NCI-H2107 treated with DMSO at 0.1 percent for 48 hours (cell line): ENCODE measurements at regions not wholly inside any gene's neighbourhood (a gene's known extent, or its start where the extent isn't known, plus 50 kb on each side); places are given as distances from the start of the nearest gene placed in this dataset.

Experiments used
- DNase-seq: peaks from one replicate; lab custom pipeline; 2025; ENCODE audit not compliant: unreplicated experiment; lab: John Stamatoyannopoulos, UW

DNA sequence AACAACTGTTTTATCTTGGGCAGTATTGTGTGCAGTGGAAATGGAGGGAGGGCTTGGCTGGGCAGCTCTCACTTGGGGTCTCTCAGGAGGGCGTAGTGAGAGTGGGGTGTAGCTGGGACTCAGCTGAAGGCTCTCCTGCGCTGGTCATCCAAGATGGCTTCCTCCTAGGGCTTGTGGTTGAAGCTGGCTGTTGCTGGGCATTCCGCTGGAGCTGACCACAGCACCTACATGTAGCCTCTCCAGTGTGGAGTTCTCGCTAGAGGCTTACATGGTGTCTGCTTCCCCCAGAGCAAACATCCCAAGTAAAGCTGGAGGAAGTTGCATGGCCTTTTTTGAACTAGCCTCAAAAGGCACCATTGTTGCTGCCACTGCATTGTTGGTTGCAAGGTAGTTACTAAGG is 344.1 kb upstream of the MARCKS start:
- no peak for DNase-seq

DNA sequence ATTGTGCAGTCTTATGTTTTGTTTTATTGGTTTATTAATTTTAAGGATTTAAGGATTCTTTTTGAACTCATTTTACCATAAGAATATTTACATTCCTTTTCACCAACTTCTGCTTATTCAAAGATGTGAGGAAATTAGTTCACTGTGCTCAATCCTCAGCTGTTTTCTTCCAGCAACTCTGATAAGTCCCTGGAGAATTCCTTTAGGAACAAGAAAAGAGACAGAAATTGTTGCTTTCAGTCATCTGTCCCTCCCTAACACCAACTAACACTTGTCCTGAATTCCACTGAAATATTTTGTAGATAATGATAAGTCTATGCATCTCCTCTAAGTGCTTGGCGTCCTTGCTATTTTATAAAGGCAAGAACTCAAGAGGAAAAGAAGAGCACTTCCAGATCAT is 334.8 kb upstream of the MARCKS start:
- no peak for DNase-seq

DNA sequence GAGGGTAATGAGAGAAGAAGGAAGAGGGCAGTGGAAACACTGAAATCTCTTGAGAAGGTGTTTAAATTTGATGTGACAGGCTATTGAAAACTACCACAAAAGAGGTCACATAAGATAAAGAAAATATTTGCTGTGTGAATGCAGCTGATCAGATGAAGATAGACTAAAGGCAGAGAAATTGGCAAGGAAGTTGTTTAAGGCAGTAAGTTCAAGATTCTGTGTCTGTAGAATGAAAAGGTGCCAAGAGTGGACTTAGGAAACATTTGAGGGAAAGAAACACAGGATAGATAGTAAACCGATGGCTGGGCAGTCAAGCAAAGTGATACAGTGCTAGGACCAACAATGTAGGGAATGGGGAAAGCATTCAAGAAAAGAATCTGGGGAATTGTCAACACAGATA is 332.3 kb upstream of the MARCKS start:
- no peak for DNase-seq

DNA sequence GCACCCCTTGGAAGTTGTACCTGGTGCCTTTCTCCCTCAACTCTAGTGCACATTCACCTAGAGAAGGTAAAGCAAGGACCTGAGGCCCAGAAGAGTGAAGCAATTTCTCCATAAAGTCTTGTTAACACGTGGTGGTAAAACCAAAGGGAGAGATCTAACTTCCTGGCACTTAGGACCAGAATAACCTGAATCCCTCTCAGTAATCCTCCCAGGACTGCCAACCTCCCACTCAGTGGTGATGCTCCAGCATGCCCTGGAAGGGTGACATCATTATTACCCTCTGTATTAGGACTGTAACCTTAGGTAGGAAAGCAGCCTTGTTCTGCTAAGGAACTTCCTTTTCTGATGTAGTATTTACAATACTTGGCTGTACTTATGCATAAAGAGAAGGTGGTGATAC is 330.6 kb upstream of the MARCKS start:
- DNase-seq: no peak

DNA sequence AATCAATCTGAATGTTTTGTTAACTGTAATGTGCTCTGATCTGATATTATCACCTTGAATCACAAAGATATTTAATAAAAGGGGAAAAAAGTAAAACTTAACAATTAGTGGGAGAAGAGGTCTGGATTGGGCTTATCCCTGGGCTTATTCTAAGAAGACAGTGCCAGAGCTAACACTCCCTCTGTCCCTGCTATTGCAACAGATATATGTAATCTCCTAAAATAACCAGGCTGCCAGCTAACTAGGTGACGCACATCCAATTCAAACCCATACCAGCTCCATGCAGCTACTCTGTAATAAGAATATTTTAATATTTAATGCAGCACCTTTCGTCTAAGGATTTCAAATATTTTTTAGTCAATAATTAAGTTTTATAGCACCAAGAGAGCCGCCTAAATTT is 330.1 kb upstream of the MARCKS start:
- DNase-seq: no peak

DNA sequence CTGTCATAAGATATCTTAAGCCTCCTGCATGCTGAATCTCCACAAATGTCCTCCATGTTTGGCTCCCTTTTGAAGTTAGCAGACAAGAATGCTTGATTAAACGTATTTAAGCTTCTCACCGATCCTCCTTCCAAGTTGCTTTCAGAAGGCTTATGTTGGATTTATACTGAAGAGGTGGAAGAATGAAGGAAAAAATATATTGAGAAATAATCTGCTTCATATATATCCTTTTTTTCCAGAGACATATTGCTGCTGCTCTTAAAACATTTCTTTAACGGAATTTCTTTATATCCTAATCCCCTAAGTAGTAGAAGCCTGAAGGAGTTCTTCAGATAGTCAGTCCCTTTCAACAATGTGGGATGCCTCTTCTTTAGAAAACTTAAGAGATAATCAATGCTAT is 329.0 kb upstream of the MARCKS start:
- no peak for DNase-seq

DNA sequence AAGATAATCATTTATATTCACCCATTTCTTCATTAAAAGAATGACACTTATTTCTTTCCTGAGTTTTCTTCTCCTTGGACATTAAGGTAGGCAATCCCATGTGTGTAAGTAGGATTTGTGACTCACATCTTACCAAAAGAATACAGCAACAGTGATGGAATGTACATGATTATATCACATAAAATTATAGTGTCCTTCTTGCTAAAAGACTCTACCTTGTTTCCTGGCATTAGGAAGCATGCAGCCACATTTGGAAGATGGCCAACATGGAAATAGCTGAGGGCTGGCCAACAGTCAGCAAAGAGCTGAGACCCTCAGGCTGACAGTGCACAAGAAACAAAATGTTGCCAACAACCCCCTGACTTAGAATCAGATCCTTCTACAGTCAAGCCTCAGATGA is 327.9 kb upstream of the MARCKS start:
- DNase-seq: no peak

DNA sequence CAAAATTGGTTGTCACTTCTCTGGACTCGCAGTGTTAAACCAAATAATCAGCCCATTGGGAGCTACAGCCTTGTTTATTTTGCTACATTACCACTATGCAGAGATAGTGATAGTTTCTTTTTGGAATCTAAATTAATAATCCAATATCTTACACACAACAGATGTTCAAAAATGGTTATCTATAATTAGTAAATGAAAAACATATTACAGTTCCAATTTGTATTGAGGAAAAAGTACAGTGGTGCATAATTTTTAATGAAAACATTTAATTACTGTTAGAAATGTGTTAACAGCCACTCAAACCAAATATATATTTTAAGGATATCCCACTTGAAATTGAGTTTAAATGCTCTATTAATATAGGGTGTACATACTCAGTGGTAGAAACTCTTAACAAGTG is 327.3 kb upstream of the MARCKS start:
- no peak for DNase-seq

DNA sequence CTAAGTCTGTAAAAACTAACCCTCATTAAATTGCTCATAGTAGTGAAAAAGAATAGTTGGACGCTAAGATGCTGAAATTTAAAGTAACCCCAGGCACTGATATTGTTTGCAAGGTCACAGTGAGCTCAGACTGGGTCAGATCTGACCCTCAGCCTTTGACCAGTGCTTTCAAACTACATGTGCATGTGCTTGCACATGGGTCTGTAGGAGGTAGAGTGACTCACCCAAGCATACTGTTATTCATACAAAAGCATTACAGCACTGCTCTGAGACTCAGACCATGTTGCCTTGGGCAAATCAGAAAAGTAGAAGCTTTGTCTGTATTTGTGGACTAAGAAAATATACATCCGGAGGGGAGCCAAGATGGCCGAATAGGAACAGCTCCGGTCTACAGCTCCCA is 326.4 kb upstream of the MARCKS start:
- no peak for DNase-seq

DNA sequence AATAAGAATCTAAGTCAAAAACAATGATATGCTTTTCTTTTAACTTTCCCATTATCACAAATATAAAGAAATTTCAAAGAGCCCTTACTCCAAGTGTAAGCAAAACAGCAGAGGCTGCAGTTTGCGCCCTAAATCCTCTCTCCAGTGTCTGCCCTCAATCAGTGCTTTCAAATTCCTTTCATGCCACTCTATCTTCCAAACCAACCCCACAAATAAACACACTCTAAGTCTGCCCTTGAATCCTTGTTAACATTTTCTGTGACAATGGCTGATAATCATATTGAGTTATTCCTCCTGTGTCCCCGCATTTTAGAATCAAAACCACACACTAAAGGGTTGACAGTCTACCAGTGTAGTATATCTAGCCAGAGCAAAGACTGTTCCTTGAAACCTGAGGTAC is 317.9 kb upstream of the MARCKS start:
- no peak for DNase-seq

DNA sequence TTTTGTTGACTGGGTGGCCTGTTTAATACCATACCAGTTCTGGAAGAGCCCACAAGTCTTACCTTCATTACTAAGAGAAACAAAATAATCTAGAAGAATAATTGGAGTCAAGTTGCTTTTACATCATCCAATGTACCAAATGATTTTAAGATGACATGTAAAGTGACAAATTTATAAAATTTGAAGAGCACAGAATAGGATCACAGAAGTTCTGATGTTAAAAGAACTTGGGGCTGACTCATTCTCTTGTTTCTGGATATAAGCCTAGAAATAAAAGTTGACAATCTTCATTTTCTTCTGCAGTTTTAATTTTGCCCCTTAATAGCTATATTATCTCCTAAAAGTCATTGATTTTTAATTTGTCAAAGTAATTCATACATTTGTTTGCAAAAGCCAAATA is 317.5 kb upstream of the MARCKS start:
- no peak for DNase-seq

DNA sequence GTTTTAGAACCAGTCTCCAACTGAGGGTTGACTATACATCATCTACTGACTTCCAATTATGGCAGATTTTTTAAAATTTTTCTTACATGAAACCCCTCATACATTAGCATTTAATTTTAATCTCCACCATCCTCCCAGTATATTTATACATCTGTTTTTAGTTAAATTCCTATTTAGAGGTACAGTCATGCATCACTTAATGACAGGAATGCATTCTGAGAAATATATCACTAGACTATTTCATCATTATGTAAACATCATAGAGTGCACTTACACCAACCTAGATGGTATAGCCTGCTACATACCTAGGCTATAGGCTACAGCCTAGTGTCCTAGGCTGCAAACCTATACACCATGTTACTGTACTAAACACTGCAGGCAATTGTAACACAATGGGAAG is 316.7 kb upstream of the MARCKS start:
- no peak for DNase-seq

DNA sequence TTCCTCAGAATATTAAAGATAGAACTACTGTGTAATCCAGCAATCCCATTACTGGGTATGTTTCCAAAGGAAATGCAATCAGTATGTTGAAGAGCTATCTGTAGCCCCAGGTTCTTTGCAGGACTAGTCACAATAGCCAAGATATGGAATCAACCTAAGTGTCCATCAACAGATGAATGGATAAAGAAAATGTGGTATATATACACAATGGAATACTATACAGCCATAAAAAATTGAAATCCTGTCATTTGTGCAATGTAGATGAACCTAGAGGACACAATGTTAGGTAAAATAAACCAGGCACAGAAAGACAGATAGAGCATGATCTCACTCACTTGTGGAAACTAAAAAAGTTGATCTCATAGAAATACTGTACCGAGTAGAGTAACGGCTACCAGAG is 306.0 kb upstream of the MARCKS start:
- DNase-seq: no peak

DNA sequence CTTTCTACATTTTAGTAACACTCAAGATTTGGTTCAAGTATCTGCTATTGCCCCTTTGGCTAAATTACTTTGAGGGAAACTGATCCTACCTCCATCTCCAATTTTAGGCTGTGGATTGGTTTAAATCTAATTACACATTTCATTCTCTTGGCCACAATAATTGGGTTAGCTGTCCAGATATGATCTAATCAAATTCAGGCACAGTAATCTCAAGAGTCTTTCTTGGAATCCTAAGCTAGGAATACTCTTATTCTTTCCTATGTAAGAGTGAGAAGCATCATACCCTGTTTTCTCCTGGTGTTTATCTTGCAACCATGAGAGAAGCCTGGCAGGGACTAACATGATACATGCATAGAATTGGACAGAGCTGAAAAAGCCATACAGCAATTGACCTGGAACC is 300.4 kb upstream of the MARCKS start:
- no peak for DNase-seq

DNA sequence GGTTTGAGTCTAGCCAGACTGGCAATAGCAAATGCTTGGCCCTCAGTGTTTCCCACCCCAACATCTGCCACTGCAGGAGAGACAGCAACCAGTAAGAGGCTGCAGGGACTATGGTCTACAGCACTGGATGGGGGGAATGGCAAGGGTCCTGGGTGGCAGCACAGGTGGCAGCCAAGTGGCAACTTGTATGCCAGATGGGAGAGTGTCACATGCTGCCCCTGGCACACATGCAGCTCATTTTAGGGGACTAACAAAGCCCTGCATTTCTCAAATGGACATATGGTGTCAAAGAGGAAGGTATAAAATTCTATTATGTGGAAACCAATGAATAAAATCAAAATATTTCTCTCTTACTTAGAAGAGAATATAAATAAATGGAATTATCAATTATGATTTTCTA is 298.7 kb upstream of the MARCKS start:
- no peak for DNase-seq

DNA sequence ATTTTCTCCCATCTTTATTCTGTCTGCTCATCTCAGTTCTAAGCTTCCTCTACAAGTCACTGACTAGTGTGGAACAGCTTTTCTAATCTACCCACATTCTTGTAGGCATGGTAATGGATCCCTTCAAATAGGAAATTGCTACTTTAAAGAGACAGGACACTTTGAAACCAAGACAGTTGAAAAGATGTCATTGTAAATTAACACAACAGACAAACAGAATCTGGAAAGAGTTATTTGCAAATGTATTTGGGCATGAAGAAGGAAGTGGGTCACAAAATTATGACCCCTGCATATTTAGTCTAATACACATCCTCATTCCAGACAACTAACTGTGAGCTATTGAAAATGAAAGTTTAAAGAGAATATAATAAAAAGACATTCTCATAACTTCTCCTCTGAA is 298.2 kb upstream of the MARCKS start:
- no peak for DNase-seq

DNA sequence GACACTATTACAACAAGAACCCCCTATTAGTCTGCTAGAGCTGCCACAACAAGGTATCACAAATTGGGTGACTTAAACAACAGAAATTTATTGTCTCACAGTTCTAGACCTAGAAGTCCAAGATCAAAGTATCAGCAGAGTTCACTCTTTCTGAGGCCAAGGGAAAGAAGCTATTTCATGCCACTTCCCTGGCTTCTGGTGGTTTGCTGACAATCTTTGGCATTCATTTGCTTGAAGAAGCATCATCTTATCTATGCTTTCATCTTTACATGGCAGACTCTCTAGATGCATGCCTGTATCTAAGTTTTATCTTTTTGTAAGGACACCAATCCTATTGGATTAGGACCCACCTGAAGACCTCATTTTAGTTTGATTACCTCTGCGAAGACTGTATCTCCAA is 296.8 kb upstream of the MARCKS start:
- DNase-seq: no peak

DNA sequence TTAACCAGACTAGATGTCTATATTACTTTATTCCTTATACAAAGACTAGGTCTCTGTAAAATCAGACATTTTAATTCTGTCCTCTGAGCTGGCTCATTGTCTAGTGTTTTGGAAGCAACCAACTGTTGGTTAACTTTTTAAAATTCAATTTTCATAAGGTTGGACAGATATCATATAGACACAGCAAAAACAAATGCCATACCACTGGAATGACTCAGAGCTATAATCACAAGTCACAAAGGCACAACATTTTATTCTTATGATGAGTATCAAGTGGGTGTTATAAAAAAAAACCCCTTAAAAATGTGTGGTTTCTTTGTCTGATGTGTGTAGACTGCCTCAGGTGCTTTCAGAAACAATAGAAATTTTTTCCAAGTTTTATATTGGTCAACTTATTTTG is 296.2 kb upstream of the MARCKS start:
- DNase-seq: no peak

DNA sequence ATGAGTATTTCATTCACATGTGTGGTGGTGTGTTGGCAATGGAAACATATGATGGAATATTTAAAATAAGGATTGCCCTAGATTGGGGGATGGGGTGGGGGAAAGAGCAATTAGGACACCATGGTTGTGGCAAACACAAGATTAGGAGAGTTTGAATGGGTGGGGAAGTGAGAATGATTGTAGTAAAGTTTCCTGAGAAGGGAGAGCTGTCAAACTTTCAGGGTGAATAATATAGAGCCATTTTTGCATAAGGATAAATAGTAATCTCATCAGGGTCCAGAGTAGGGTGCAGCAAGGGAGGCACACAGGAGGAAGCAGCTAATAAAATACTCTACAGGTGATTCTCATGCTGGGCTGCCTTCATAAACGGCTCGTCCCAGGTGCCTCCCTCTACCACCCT is 294.9 kb upstream of the MARCKS start:
- no peak for DNase-seq

DNA sequence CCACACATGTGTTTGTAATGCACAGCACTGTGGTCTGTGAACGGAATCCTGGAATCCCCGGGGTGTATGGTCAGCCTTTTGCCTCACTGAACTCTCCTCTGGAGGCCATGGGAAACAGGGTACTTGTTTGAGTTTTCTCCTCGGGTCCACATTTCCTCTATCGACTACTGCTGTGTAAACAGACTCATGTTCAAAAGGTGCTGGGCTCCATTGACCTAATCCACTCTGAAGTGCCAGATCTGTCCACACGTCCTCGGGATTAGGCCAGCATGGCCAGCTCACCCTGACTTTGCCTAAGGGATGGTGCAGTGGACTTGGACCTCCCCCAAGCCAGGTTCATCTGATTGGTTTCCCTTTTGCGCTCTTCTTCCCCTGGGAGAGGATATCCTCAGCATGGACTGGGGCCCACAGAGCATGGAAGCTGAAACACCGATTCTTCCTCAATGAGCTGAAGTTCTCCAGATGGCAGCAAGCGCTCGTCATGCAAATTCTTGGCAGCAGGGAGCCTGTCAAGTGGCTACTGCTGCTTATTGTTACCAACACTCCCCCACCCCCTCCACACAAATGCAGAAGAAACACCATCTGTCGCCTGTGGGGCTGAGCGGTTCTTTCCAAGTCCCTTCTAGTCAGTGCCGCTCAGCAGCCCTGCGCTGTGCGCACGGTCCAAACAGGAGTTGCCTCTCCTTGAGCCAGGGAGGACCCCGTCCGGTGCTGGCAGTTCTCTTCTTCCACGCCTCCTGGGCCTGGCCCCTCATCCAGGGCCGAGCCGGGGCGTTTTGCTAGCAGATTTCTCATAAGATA is 292.6 kb upstream of the MARCKS start:
- DNase-seq: peak; percentile 92

DNA sequence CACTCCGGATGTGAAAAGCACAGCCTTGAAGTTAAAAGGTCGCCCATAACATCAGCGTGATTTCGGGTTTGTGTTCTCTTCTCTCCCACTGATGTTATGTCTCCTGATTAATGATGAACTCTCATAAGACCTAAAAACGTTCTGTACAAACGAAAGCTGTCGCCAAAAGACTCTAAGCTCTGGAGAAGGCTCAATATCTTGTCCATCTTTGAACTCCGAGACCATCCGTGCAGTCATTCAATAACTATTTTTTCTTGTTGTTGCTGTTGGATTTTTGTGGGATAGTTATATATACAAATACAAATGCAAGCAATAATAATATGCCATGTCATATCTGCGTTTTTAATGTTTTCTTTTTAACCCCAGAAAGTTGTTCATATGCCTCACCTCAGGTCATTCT is 291.8 kb upstream of the MARCKS start:
- no peak for DNase-seq

DNA sequence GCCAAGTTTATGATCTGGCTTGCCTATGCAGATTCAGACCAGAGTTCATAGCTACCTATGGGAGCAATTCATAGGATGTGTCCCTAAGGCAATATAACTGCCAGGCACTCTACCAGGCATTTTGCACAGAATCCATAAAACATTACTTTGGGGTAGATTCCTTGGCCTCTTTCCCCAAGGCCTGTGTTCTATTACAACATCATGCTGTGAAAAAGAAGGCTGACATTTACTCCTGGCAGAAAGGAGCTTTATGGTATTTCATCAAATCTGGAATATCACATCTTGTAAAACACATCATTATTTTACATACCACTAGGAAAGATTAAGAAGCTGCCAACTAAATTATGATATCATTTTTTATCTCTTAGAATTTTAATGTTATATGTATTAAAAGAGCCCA is 287.0 kb upstream of the MARCKS start:
- DNase-seq: no peak

DNA sequence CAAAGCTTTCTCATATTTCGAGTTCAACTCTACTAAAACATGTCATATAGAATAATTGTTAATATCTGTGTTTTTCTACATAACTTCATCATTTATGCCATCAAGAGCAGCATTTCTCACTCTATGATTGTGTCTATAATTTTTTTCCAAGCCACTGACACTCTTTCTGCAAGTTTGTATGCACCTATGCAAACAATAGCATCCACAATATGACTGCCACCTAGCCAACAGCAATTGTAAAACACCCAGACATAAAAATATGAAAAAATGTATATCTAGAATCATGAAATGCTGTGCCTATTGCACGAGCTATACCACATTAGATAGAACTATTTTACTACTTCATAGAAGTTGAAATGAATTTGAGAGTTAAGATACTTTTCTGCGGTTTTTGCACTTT is 286.5 kb upstream of the MARCKS start:
- no peak for DNase-seq

DNA sequence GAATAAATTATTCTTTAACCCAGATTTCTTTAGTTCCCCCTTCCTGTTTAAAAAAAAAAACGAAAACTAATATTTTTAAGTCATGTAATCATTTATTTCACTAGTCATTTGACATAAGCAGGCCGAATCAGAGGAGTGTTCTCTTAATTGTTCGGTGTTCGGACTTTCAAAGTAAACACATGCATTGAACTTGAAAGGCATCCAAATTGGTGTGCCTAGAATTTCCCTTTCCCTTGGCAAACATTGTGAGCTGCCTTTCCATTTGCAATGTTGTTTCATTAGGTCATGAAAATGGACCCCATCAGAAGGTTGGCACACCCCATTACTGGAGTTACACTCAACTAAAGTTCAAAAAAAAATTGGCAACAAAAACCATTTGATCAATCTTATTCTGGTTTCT is 283.0 kb upstream of the MARCKS start:
- DNase-seq: no peak
